C1 segment of cervical spinal cord (tissue), 14 donors: ENCODE measurements at regions not wholly inside any gene's neighbourhood (a gene's known extent, or its start where the extent isn't known, plus 50 kb on each side); places are given as distances from the start of the nearest gene placed in this dataset.
"Not testable (repeated sequence)": the region's sequence is repeated elsewhere in the genome, so short reads cannot be mapped to it uniquely, and the experiment has no call there.

Experiments used
- DNase-seq, 14 donors: peaks; one replicate each; lab custom pipeline; 2025; lab: John Stamatoyannopoulos, UW

DNA sequence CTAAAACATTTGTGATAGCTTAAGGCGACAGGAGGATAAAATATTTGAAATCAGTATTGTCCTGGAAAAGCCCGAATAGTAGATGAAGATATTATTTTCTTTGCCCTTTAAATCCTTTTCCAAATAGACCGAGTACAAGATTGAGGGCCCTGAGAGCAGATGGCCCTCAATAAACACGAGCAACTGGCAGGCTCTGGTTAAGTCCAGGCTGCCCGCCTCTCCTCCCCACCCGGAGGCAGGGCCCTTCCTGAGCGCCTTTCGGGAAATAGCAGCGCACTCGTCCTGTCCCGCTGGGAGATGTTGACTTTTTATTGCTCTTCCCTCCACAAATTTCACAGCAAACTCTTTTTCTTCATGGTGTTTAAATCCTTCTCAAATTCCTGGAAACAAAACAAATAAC lies 50.8 kb upstream of the MAX start:
- peak in 1 of 14 donors; percentile 85 for DNase-seq

DNA sequence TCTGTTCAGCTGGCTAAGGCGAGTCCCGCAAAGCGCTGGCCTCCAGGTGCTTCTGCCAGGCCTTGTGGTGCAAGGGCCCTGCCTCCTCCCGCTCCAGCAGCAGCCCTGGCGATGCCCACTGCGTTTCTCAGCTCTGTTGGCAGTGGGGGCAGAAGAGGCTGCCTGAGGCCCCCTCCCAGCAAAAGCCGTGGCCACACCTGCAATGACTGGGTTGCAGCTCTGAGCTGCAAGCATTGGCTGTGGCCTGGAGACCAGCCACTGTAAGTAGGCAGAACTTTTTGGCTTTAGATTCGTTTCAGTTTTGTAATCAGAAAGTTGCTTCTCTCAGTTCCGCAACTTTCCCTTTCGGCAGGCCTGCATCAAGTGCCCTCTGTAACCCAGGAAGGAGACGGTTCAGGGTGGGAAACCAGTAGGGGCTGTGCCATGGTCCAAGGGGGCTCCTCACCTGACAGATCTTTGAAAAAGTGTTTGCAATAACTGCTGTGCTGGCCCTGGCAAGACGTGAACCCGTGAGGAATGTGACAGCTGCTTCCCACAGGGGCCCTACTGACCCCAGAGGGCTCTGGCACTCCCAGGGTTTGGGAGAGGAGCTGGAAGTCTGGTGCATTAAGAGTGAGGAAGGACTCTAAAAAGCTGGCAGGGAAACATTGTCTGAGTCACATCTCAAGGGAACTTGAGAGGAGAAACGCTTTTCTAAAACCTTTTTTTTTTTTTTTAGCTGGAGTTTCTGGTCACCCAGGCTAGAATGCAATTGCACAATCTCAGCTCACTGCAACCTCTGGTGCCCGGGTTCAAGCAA lies 54.5 kb upstream of the MAX start:
- peak in 3 of 14 donors; percentile 17 to 52 (median 27) for DNase-seq

DNA sequence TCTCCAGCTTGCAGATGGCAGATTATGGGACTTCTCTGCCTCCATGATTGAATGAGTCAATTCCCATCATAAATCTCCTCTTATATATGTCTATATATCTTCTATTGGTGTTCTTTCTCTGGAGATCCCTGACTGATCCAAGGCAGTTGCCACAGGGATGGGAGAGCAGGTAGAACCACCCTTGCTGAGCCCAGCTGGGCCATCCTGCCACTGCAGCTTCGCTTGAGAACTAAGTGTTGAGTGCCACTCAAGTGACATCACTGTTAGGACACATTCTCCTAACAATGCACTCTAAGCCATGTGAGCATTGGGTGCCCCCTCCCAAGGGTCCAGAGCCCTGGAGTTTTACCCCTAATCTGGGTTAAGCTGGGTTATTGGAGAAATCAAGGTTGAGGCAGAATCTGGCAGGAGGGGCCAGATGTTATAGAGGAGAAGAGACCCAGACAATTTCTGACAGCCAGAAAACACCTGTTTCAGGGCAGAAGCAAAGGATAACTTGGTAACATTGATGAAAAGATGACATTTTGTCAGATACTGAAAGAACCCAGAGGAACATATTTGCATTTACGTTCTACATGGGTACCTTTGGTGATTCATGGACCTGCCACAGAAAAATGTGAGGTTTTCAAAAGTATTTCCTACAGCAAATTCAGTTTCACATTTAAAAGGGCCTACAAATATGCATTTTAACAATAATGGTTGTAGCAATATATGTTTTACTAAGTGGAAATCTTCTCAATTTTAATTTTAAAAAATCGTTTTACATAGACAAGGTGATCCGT lies 57.2 kb upstream of the MAX start:
- DNase-seq: no peak

- DNase-seq: no peak
These were observed 57.8 kb upstream of the MAX start for GRCh38 chr14:65160091-65160490.

GRCh38 chr14:65162031-65162430 lies 59.7 kb upstream of the MAX start:
- no peak for DNase-seq

- DNase-seq: peak in 1 of 14 donors; percentile 12
These were observed 61.9 kb upstream of the MAX start for GRCh38 chr14:65164068-65164824.

DNA sequence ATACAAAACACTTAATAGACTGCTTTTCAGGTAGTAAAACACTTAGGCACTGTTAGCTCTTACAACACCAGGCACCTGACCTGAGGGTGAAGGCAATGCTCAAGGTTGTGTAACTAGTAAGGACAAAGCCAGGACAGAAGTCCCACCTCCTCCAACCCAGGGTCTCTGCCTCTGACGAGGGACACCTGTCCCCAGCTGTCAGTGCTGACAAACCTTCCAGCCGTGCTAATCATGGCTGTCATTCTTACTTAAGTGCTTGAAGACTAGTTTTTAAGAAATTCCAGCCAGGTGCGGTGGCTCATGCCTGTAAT lies 62.5 kb upstream of the MAX start:
- DNase-seq: no peak

- DNase-seq: no peak
These were observed 64.8 kb upstream of the MAX start for GRCh38 chr14:65167072-65167645.

GRCh38 chr14:65168840-65169239 lies 66.5 kb upstream of the MAX start:
- peak in 1 of 14 donors; percentile 32 for DNase-seq

GRCh38 chr14:65169351-65169750 lies 67.0 kb upstream of the MAX start:
- peak in 3 of 14 donors; percentile 14 to 41 (median 22) for DNase-seq

DNA sequence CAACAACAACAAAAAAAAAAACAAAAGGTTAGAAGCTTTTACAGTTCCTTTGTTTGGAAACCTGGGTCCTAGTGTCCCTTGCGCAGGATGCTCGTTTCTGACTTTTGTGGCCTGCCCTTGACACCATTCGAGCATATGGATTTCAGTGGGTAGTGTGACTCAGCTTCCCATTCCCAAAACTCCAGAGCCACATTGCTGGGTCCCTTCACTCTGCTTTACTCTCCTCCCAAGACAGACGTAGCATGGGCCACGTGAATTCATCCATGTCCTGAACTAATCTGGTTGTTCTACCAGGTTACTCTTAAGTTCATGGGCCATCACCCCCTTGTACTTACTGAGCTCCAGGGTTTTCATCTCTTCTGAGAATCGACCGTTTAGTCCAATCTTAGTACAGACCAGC lies 68.0 kb upstream of the MAX start:
- DNase-seq: peak in 3 of 14 donors; percentile 7 to 43 (median 11)

DNA sequence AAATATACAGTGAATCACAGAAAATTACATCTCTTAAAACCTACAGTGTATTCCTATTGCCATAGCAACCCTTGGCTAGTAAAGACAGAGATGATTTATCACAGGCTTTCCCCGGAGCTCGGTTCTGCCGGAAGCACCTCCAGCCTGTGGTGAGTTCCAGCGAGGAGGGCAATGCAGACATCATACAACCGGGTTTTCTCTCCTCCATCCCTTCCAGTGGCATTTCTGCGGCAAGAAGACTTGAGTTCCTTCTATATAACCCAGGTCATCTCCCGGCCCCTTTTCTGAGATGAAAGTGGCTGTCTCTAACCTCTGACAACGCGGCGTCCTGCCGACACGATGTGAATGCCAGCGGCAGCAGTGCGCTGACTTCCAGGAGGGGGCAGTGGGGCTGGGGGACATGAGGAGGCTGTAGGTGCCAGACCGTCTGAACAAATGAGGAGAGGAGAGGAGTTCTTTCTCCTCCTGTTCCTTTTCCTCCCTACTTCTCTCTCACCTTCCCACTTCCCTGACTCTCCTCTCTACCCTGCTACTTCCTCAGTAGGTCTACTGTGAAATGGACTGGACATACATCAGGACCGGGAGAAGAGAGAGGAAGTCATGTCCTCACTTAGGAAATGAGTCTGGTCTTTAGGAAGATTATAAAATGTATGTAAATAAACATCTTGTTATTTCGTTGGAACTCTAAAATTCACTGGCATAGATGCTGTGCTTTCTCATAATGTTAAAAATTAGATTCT lies 68.6 kb upstream of the MAX start:
- DNase-seq: peak in 10 of 14 donors; percentile 9 to 68 (median 41)

DNA sequence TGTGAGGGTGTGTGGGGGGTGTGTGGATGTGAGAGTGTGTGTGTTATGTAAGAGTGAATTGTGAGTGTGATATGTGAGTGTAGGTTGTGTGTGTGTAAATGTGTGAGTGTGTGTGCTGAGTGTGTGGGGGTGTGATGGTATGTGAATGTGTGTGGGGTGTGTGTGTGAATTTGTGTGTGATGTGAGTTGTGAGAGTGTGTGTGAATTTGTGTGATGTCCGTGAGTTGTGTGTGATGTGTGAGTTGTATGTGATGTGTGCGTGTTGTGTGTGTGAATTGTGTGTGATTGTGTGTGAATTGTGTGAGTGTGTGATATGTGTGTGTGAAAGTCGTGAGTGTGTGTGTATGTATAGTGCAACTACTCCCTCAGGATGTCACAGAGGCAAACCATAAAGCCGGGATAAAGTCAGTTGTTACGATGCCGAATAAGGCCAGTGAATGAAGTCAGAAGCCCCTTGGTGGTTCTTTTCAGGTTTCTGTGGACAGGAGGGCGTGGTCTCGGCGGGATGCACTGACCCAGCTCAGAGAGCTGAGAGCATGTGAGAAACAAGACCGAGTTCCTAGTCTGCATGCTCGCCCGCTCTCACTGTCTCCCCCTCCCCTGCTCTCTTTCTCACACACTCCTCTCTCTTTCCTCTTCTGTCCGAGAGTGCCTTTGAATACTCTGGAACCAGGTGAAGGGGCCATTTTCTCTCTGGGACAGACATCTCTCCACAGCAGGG lies 71.8 kb upstream of the MAX start:
- DNase-seq: no peak

DNA sequence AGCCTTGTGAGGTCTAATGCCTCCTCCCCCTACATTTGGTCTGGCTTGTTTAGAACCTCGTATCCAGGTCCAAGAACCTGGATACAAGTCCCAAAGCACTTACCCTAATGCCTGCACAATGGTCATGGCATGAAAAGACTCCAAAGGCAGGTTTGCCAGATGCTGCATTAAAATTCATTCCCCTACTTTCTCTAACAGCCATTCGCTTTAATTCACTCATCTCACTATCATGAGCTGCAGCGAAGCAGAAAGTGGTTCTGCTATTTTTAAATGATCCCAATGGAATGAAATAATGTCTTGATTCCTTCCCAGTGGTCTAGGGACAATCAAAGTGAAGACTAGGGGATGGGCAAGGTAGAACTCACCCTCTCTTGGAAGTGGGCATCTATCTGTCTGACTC lies 72.5 kb upstream of the MAX start:
- no peak for DNase-seq

DNA sequence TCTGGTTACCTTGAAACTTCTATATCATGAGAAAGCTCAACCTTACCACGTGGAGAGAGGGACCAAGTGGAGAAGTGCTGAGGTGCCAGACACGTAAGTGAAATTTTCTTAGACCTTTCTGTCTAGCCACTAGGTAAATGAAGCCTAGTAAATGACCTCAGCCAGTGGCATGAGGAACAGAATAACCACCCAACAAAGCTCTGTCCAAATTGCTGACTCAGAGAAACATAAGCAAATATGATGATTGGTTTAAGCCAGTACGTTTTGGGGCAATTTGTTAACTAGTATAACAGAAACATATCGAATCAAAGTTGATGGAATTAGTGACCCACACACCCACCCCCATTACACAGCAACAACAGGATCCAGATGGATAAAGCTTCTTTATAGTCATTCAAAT lies 75.2 kb upstream of the MAX start:
- DNase-seq: no peak

DNA sequence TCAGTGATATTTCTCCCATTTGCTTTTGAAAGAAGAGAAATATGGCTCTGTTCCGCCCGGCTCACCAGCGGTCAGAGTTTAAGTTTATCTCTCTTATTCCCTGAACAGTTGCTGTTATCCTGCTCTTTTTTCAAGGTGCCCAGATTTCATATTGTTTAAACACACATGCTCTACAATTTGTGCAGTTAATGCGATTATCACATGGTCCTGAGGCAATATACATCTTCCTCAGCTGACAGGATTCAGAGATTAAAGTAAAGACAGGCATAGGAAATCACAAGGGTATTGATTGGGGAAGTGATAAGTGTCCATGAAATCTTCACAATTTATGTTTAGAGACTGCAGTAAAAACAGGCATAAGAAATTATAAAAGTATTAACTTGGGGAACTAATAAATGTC lies 76.9 kb upstream of the MAX start:
- DNase-seq: not testable (repeated sequence)

DNA sequence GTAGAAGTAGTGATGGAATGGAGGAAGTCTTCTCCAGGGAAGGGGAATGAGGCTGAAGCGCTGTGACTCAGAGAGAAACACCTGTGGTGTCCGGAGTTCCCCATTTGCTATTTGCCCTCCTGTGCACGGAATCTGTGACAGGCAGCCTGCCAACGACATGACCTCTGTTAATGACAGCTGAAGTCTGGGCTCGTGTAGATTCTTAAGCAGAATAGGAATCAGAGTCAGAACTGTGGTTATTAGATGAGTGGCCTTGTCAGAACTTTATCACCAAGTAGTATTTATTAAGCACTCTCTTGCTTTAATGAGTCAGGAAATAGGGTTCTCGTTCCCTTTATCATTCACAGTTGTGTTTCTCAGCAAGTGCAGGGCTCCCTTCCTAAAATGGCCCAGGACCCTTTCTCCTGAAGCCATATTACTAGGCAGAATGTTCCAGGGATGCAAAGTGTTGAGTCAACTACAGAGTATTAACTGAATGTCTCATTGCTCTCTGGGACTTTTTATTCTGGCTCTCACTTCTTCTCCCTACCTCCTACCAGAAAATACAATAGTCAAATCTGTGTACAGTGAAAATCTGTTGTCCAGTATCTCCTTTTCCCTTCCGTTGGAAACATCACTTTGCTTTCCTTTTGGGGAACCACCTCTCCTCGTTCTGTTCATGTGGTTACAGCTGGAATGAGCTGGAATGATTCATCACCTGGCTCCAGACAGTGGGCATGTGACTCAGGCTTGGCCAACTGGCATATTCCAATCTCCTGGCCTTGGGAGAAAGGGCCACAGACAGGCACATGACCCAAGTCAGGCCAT lies 77.8 kb upstream of the MAX start:
- peak in 1 of 14 donors; percentile 39 for DNase-seq

GRCh38 chr14:65180725-65181025 lies 78.4 kb upstream of the MAX start:
- DNase-seq: no peak

- no peak for DNase-seq
These were observed 81.9 kb upstream of the MAX start for GRCh38 chr14:65184032-65184764.
